ENCODE measurements at regions not wholly inside any gene's neighbourhood (a gene's known extent, or its start where the extent isn't known, plus 50 kb on each side); places are given as distances from the start of the nearest gene placed in this dataset.
"Not testable (repeated sequence)": the region's sequence is repeated elsewhere in the genome, so short reads cannot be mapped to it uniquely, and the experiment has no call there.

- no peak for DNase-seq
Measured at GRCh38 chr3:177439694-177440269, 242.5 kb upstream of the TBL1XR1 start.

DNA sequence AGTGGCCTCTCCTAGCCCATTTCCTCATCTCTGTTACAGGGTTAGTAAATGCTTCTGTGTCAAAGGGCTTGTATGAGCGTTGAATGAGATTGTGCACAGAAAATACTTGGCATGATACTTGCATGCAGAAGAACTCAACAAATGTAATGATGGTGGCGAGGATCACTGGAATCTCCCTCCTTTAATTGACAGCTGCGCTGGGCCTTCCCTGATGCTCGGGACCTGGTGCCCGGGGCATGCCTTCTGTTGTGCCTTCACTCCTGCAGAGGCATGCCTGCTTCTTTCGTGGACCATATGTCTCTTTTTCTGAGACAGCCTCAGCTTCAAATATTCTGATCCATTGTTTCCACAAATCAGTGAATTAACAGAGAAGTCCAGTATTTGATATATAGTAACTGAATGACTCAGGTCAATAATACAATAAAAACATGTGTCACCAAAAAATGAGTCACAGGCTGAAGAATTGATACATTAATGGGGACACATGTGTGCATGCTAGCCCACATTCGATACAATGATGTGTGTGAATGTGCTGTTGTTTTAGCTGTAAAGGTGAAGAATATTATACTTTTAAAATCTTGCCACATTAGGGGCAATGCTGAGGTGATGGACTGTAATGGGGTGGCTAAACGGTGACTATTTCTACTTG, 243.3 kb upstream of the TBL1XR1 start:
- no peak for DNase-seq

- DNase-seq: no peak
Measured at GRCh38 chr3:177441276-177441812, 244.1 kb upstream of the TBL1XR1 start.

DNA sequence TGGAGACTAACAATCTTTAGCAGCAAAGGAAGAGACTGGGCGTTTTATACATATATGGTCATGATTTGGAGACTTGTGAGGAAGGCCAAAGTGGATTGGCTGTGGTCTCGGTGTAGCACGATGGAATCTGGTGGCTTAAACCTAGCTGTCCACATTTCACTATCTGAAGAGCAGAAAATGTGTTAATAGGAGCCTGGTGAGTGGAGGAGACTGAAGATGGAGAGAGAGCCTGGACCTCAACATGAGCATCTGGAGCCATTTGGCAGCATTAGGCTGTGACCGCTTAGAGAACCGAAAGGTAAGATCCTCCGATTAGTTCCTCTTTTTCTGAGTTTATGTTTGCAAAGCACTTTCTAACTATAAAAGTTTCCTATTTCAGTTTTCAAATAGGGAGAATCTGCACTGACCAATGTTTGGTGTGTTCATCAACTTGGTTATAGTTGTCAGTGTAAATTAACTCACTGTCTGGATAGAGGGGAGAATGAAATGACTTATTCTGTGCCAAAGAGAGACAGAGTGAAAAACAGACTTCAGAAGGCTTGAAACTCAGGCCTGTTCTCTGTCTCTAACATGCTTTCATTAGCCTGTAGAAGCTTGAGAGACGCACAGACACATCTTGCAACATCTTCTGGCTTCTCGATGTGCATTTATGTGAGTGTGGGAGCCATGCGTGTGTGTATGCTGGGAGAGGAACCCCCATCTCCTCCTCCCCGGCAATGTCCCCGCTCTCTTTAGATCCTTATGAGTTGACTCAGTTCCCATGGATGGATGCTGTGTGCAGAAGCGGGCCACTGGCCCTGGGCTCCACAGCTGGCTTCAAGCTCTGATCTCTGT, 244.7 kb upstream of the TBL1XR1 start:
- no peak for DNase-seq

- peak in 1 of 2 experiments; percentile 58 for DNase-seq
Measured at GRCh38 chr3:177443469-177443868, 246.2 kb upstream of the TBL1XR1 start.

DNA sequence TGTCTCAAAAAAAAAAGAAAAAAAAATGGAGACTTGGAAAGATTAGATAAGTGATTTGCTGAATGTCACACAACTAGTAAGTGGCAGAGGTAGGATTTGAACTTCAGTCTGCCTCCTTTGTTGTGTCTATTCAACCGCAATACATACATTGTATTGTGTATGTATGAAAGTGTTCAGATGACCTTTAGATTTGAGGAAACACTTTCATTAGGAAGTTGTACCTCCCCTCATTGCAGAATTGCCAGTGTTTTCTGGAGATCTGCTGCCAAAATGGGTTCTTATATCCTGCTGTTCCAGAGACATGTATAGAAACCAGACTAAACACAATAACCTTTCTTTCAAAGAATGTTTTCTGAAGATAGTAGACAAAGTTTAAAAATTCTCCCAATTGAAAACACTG, 247.4 kb upstream of the TBL1XR1 start:
- DNase-seq: no peak

DNA sequence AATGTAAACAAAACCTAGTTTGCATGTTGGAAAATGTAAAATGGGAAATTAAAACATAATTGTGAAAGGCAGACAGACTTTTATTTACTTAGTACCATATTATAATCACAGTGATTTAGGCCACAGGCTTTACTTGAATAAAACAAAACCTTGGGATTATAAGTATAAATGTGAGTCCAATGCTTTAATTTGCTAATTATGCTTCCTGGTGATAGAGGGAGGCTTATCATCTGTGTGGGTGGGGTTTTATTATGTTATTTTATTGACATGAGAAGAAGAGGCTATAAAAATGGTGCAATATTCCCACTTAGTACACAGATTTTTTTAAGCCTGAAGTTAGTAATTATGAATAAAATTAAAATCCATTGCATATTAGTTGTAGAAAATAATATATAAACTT, 248.3 kb upstream of the TBL1XR1 start:
- DNase-seq: no peak

- DNase-seq: no peak
Measured at GRCh38 chr3:177446165-177446601, 248.9 kb upstream of the TBL1XR1 start.

GRCh38 chr3:177447938-177448337, 250.7 kb upstream of the TBL1XR1 start:
- DNase-seq: no peak

DNA sequence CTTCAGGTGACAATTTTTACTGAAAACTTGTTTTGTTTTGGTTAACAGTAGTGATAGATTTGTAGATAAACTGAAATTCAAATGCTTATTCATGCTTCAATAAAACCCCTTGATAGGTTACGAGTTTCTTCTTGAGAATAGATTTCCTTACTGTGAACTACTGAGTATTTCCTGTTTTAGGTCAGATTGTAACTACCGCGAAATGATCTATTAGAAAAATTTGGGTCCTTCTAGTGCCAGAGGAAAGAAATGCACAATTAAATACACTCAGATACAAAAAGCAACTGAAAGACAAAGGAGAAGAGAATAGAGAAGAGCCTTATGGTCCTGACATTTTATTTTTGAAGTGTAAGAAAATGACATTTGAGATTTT, 251.7 kb upstream of the TBL1XR1 start:
- DNase-seq: no peak

GRCh38 chr3:177449360-177450006, 252.2 kb upstream of the TBL1XR1 start:
- DNase-seq: no peak

- DNase-seq: no peak
Measured at GRCh38 chr3:177451301-177451750, 254.0 kb upstream of the TBL1XR1 start.

- DNase-seq: no peak
Measured at GRCh38 chr3:177451864-177452830, 254.9 kb upstream of the TBL1XR1 start.

GRCh38 chr3:177452831-177453450, 255.7 kb upstream of the TBL1XR1 start:
- no peak for DNase-seq

DNA sequence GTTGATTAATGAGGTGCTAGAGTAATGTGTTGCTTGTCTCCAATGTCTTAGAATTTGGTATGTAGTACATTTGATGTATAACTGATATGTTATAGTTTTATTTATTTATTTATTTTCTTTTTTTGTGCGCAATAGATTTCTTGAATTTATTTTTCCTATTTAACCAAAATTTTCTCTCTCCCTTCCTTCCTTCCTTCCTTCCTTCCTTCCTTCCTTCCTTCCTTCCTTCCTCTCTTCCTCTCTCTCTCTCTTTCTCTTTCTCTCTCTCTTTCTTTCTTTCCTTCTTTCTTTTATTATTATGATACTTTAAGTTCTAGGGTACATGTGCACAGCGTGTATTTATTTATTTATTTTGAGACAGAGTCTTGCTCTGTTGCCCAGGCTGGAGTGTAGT, 256.2 kb upstream of the TBL1XR1 start:
- no peak for DNase-seq

DNA sequence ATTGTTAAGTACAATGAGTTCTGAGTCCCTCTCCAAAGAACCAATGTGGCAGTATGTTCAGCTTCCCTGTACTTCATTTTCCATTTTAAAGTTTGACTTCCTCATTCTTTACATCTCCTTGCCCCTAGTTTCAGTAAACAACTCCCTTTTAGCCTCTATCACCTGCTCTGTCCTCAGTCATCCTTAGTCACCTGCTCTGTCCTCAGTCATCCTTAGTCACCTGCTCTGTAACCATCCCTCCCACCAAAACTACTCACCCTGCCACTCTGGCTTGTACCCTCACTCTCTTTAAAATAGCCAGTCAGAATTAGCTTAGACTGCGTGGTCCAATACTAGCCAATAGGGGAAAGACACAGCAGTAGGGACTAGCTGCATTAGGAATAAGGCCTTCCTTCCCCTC, 259.9 kb upstream of the TBL1XR1 start:
- not testable (repeated sequence) for DNase-seq

- DNase-seq: no peak
Measured at GRCh38 chr3:177459401-177459800, 262.1 kb upstream of the TBL1XR1 start.

GRCh38 chr3:177460047-177460446, 262.8 kb upstream of the TBL1XR1 start:
- no peak for DNase-seq

DNA sequence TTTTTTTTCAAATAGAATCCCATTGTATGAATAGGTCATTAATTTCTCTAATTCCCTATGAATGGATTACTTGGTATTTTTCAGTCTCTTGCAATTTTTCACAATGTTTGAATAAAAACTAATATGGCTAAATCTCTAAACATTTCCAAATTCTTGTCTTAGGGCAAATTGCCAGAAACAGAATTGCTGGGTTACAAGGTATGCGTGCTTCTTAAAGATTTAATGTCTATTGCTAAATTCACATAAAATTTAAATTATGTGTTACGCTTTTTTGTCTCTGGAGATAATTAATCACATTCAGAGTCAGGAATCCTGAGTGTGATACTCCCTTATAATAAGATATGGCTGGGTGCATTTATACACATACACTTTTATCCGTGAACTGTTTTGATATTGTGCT, 264.5 kb upstream of the TBL1XR1 start:
- no peak for DNase-seq

- not testable (repeated sequence) for DNase-seq
Measured at GRCh38 chr3:177463341-177463740, 266.1 kb upstream of the TBL1XR1 start.

GRCh38 chr3:177463863-177464262, 266.6 kb upstream of the TBL1XR1 start:
- no peak for DNase-seq

All from SW 1271 (cell line).